GM18870 (cell line): ENCODE measurements at regions not wholly inside any gene's neighbourhood (a gene's known extent, or its start where the extent isn't known, plus 50 kb on each side); places are given as distances from the start of the nearest gene placed in this dataset.
A peak's percentile ranks its signal among the peaks of the same experiment; 100 is the strongest.

Source experiments
- ATAC-seq: cut with Tn5 transposase; IDR thresholded peaks from one replicate; pipeline ENCODE4 v1.9.1; 2021; ENCODE audit warnings: moderate library complexity; ENCODE audit not compliant: unreplicated experiment

DNA sequence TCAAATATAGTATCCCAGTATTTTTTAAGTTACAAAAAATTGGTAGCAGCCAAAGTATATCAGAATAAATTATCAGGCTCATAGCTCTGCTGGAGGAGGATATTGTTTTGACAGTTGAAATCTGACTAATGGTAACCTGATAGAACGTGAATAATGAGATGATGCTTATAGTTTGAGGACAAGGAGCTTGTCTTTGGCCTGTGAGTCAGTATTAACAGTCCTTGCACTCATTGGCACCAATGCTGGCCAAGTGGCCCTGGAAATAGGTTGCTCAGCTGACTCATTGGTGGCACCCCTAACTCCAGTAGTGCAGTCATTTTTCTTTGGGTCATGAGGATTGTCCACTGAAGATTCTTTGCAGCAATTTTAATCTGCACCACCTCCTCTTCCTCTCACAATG lies 203.3 kb upstream of the JADE1 start:
- ATAC-seq: no peak

- ATAC-seq: no peak
Measured at GRCh38 chr4:128604840-128605239, 204.7 kb upstream of the JADE1 start.

- ATAC-seq: no peak
Measured at GRCh38 chr4:128604204-128604603, 205.3 kb upstream of the JADE1 start.

DNA sequence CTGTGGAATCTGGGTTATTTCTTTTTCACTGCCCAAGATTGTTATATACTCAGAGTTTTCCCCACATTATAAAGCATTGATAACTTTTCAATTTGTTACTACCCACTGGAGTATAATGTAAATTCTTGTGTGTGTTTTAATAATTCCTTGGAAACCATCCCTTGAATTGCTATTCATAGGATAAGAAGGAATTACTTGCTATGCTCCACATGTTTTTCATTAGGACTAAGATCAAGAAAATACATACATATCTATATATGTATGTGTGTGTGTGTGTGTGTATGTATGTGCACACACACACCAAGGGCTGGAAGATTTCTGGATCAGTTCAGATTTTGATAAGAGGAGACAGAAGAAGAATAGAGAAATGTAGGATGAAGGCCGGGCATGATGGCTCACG lies 206.4 kb upstream of the JADE1 start:
- ATAC-seq: no peak

DNA sequence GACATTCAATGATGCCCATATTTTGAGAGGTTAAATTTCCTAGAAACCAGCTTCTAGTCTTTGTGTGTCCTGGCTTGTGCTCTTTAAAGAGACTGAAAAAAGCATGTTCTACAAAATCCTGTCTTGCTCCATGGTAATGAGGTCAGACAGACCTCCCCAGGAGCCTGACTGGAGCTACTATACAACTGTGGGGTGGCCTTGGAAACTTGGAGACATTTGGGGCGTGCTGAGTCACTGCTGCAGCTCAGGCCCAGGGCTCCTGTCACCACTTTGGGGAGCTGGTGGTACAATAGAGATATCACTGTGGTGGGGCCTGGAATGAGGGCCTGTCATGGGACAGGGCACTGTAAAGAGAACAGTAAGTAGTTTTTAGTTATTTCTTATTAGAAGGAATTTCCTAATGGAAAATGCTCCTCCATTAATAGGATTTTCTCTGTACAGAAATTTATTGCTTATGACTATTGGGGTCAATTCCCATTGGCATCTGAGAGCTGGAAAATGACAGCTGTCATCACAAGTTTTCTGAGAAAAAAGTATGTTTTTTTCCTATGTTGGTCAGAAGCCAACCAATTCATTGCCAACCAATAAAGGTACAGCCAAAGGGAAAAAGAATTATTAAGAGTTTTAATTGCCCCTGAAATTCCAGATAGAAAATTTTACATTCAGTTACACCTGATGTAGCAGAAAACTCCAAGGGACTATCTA lies 207.4 kb upstream of the JADE1 start:
- no peak for ATAC-seq

DNA sequence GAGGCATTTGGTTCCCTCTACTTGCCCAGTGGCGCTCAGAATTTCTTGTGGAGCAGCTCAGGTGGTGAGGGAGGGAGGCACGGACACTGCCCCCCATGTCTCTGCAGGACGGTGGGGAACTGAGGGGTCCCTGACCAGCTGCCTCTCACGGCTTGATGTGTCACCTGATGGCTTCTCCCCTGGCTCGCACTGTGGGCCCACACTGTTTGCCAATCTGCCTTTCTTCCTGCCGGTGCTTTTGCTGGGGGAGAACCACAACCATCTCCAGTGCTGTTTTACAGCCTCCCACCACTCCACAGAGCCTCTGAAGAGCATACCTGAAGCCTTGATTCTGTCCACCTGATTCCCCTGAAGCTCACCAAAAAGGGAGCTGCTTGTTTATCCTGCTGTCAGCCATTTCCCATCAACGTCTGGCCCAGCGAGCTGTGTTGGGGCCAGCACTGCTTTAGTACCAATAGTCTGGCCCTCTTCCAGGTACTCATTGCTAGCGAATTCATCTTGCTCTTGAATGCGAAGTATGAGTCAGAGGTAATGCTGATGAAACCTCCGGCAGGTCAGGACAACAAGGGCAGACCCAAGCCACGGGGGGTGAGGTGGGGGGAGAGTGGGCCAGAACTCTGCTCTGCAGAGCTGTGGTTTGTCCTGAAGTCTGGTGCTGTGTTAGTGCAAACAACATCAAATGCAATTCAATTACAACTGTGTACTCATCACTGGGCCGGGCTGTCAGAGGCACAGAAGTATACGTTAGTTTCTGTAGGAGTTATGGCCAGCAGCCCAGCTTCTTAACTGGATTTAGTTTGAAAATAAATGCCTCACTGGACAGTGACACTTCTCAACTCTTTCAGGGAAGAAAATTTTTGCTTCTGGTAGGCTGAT lies 208.3 kb upstream of the JADE1 start:
- no peak for ATAC-seq

DNA sequence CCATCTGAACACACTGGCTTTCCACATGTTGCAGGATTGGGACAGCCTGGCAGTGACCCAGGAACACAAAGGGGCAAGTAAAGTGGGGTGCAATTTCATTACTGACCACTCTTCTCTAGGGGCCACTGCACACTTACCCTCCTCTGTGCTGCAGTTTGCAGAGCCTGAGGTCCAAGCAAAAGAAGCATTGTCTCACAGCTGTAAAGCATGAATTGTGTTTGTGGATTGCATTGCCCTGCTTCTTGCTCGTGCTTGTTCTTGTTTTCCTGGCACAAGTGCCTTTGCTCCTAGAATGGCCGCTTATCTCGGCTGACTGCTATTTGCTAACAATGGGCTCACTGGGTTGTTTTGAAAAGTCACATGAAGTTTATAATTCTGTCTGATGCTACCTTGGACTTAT lies 209.1 kb upstream of the JADE1 start:
- ATAC-seq: no peak

GRCh38 chr4:128597500-128597899 lies 212.0 kb upstream of the JADE1 start:
- ATAC-seq: no peak

DNA sequence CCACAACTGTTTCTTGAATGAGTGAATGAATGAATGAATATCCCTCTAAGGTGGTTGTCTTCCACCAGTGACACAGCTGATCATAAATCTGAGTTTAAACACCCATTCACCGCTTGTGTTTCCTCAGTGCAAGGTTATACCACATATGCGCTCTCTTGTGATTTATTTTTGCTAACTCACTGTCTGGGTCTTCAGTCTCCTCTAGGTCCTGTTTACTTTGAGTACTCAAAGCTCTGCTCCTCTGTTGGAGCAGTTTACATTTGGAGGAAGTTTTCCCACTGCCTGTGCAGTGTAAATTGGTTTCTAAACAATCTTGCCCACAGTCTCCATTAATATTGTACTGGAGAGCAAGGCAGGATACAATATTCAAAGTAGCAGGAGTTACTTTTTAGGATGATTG lies 212.6 kb upstream of the JADE1 start:
- ATAC-seq: no peak

DNA sequence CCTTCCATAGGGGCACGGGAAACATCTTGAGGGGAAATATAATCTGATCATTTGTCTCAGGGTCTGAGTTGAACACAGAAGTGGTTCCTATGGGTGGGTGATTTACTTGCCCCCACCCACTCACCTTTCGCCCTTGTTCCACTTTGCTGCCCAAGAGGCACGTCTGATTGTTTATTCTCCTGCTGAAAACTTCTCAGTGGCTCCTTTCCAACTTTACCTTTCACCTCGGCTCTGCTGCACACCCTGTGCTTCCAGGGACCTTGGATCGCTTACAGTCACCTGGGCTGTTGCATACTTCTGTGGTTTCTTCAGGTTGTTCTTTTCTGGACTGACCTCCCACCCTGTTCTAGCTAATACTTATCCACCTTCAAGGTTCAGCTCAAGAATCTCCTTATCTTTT lies 213.4 kb upstream of the JADE1 start:
- no peak for ATAC-seq

- ATAC-seq: no peak
Measured at GRCh38 chr4:128591482-128591881, 218.0 kb upstream of the JADE1 start.

- ATAC-seq: no peak
Measured at GRCh38 chr4:128590773-128591172, 218.7 kb upstream of the JADE1 start.

DNA sequence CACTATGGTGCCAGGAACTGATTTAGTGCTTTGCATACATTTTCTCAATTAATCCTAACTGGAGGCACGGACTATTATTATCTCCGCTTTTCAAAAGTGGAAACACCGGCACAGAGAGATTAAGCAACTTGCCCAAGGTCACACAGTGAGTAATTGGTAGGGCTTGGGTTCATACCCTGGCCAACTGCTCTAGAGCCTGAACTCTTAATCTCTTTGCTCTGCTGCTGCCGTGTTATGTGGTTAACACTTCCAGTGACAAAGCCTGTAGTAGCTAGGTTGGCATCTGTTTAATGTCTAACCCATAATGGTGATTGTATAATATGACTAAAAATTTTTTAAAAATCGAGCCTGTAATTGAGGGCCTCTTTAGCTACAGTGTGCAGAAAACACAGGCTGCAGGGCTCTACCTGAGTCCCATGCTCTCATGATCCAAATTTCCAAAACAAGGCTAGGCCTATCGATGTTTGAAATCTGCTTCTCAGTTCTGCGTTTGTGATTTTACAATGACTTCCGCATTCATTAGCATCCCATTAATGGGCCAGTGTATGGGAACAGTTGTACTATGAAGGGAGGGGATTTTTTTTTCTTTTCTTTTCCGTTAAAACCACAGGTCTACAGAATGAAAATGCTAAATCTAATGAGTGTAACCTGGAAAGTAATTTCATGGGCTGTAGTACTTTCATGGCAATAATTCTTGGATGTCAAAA lies 219.3 kb upstream of the JADE1 start:
- no peak for ATAC-seq

- no peak for ATAC-seq
Measured at GRCh38 chr4:128589384-128589965, 220.0 kb upstream of the JADE1 start.

DNA sequence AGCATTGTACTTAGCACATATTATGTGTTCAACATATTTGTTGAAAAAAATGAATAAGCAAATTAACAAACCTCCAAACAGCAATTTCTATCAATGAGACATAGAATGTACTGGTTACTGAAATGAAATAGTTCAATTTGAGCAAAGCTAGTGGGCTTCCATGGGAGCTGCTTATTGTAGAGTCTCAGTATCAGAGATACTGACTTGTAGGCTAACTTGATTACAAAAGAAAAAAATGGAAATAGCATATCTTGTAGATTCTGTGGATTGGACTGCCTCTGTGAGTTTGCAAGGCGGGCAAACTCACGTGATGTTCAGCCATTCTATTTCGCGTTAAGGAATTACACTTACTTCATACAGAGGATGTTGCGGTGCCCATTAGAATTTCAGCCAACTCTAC lies 222.1 kb upstream of the JADE1 start:
- ATAC-seq: no peak

- no peak for ATAC-seq
Measured at GRCh38 chr4:128583753-128584712, 225.5 kb upstream of the JADE1 start.

DNA sequence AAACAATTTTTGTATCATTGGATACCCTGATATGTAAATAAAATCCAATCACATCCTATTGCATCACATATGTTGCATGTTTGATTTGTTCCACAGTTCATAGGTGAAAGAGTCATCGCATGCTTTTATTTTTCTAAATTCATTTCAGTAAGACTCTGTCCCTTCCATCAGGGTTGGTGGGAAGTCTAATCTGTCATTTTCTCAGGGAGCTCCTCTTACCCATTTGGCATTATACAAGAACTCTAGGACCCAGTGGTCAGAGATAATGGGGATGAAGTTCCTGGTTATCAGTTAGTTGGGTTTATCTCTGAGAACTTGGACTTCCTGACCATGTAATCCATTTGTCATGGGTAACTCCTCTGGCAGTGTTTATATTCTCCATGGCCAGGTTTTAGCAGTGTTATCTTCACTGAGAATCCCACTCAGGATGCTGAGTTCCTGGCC lies 227.1 kb upstream of the JADE1 start:
- ATAC-seq: no peak

DNA sequence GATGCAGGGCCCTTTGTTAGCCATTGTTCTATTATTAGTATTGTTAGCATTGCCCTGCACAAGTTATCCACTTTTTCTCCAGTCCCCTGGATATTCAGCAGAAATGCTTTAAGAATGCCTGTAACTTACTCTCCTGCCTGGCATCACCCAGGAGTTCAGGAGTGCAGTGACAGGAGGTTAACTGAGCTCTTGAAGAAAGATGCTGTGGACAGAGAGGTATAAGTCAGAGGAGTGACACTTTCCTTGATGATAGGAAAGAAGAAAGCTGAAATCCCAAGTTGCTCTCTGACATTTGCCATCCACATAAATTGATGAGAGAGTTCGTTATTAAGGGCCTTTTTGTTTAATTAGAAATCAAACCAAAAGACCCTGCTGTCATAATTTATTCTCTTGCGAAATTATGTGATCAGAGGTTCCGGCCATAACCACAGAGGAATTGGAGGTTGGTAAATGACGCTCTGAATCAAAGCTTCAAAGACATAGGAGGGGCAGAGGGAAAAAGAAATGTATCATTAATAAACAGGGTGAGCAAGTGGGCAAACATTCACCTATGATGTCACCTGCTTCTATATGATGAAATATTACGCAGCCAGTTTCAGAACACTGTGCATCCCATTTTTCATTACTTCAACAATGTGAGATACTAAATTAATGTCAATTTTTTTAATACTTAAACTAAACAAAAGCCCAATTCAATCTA lies 230.2 kb upstream of the JADE1 start:
- no peak for ATAC-seq

DNA sequence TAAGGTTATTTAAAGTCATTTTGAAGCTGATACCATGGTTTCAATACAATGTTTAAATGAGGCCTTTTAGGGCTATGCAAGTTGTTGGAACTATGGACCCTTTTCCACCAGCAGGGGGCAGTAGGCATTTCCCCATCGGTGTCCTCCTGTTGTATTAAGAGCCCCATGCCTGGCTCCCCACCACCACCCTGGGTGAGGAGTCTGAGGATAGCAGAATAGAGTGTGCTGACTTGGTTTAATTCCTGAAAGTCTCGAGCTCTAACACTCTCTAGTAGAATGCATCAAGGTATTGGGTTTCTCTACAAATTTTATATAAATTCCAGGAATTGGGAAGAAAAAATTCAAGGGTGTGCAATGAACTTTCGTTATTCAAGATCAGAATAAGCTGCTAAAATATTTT lies 234.8 kb upstream of the JADE1 start:
- peak; percentile 83 for ATAC-seq
